ENCODE measurements at regions not wholly inside any gene's neighbourhood (a gene's known extent, or its start where the extent isn't known, plus 50 kb on each side); places are given as distances from the start of the nearest gene placed in this dataset.

DNA sequence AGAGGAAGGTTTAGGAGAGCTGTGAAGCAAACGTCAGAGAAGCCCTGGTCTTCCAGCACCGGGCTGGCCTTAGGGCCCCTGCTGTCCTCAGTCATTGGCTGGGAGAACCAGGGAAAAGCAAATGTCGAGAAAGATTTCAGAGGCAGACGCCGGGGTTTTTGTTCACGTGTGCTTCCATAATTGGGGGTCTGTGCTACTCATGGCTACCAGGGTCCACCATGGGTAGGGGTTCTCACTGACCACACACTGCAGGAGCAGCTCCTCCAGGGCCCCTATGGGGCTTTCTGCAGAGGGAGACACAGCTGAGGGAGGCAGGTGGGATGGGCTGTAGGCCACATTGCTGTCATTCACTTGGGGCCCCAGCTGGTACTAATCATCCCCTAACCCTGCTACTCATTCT lies 291.8 kb upstream of the FOXQ1 start:
- TF ChIP-seq, protein P1, sequence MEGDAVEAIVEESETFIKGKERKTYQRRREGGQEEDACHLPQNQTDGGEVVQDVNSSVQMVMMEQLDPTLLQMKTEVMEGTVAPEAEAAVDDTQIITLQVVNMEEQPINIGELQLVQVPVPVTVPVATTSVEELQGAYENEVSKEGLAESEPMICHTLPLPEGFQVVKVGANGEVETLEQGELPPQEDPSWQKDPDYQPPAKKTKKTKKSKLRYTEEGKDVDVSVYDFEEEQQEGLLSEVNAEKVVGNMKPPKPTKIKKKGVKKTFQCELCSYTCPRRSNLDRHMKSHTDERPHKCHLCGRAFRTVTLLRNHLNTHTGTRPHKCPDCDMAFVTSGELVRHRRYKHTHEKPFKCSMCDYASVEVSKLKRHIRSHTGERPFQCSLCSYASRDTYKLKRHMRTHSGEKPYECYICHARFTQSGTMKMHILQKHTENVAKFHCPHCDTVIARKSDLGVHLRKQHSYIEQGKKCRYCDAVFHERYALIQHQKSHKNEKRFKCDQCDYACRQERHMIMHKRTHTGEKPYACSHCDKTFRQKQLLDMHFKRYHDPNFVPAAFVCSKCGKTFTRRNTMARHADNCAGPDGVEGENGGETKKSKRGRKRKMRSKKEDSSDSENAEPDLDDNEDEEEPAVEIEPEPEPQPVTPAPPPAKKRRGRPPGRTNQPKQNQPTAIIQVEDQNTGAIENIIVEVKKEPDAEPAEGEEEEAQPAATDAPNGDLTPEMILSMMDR (IDR thresholded peaks at IDR 0.05; ENCODE audit: poor library complexity): no peak
- TF ChIP-seq EZH2 (IDR thresholded peaks at IDR 0.05; ENCODE audit: borderline replicate concordance): no peak
- no peak for TF ChIP-seq EZH2phosphoT487 (IDR thresholded peaks at IDR 0.05; ENCODE audit: low read depth, severe bottlenecking, unreplicated experiment)

Measured in hepatocyte (in vitro differentiated cells).